Heart right ventricle (tissue), 16 donors: ENCODE measurements at regions not wholly inside any gene's neighbourhood (a gene's known extent, or its start where the extent isn't known, plus 50 kb on each side); places are given as distances from the start of the nearest gene placed in this dataset.

Experiments
- ATAC-seq, 8 donors: fragments of 200-7000 bp; cut with Tn5 transposase; one replicate each; pipeline ENCODE4 v1.9.1; 2020; ENCODE audit warnings: mild to moderate bottlenecking in 8 of 8, moderate library complexity in 8 of 8, moderate number of reproducible peaks in 1 of 8
- DNase-seq, 2 donors: peaks; one replicate each; pipeline ENCODE4 v3.0.0-alpha.2; 2020
- H3K27ac ChIP-seq, 10 donors: fragments of 200-600 bp; sonication (generic) in 2 of 10; one replicate each; pipeline versions ENCODE4 v1.5.0 to v1.8.0; 2020 to 2022; ENCODE audit warnings: mild to moderate bottlenecking in 3 of 10
- H3K27me3 ChIP-seq, 7 donors: fragments of 200-600 bp; one replicate each; pipeline ENCODE4 v1.8.0; 2021 to 2022; ENCODE audit warnings: mild to moderate bottlenecking in 2 of 7
- H3K36me3 ChIP-seq, 9 donors: fragments of 200-600 bp; sonication (generic) in 1 of 9; one replicate each; pipeline versions ENCODE4 v1.5.0 to v1.8.0; 2020 to 2022; ENCODE audit warnings: mild to moderate bottlenecking in 2 of 9
- H3K4me1 ChIP-seq, 9 donors: fragments of 200-600 bp; sonication (generic) in 1 of 9; one replicate each; pipeline versions ENCODE4 v1.5.0 to v1.8.0; 2020 to 2022; ENCODE audit warnings: mild to moderate bottlenecking in 4 of 9
- H3K4me3 ChIP-seq, 10 donors: fragments of 200-600 bp; sonication (generic) in 2 of 10; one replicate each; pipeline versions ENCODE4 v1.5.0 to v1.8.0; 2020 to 2022; ENCODE audit warnings: mild to moderate bottlenecking in 7 of 10, moderate library complexity in 2 of 10
- H3K9me3 ChIP-seq, 11 donors: fragments of 200-600 bp in 10 of 11; sonication (generic) in 2 of 11; one replicate each; pipeline versions ENCODE4 v1.5.0 to v1.8.0; 2013 to 2022; ENCODE audit warnings: mild to moderate bottlenecking in 2 of 11, control low read depth in 1 of 11, moderate library complexity in 1 of 11
- WGBS, 2 donors: extraction: QIAGEN DNeasy Blood & Tissue Kit; methylation state at CpG; one replicate each; pipeline ENCODE4 v1.1.7; 2013; ENCODE audit warnings: inconsistent platforms in 1 of 2; 5-methylcytosine and 5-hydroxymethylcytosine counted together
- intact Hi-C, 10 donors: fragments of 100-400 bp; cut with DNase I; formaldehyde crosslinking; loops; one replicate each; pipeline versions ENCODE4 v1.11.1 to v1.14.2; 2022
- TF ChIP-seq, protein P1 (sequence below), 9 donors: fragments of 200-600 bp; sonication (generic) in 2 of 9; IDR thresholded peaks; one replicate each; pipeline versions ENCODE4 v1.5.0 to v1.8.0; 2021 to 2022; ENCODE audit warnings: antibody characterized with exemption in 9 of 9, mild to moderate bottlenecking in 5 of 9, moderate library complexity in 1 of 9
- donor health status: Arrhythmogenic right ventricular cardiomyopathy.
- donor health status: ischemic (EF 13 %, LVEDD 7.1; RV severe dilation, severe dysfunction).
- donor health status: healthy with polysubstance abuse.
- donor health status: DM: no; HTN: yes; CAD: no.
- donor health status: DM: no; HTN: no; CAD: no.
- donor health status: ischemic (EF 25% LVEDD 6.9; RV normal size, moderate dysfunction).
- donor health status: ischemic (EF 25% LVEDD 5.7; RV mildly dilated, moderate dysfunction).
- donor health status: healthy.
- donor health status: DM: yes; HTN: yes; CAD: no.
- donor health status: Ischemic cardiomyopathy.
- donor health status: ischemic (EF 35%, LVEDD 5.7; RV mildly dilated, moderate dysfunction).
- donor health status: nonischemic (EF 11% LVEDD 7.7; RV severe dilation, severe dysfunction).
- donor health status: DM: yes; HTN: yes; CAD: no.
- donor health status: PGD.
- donor health status: ischemic (EF 29% LVEDD 5.4; RV normal size, mild dysfunction).
- donor health status: nonischemic (EF 23%, LVEDD 6.1; RV moderate dilation, normal function).

DNA sequence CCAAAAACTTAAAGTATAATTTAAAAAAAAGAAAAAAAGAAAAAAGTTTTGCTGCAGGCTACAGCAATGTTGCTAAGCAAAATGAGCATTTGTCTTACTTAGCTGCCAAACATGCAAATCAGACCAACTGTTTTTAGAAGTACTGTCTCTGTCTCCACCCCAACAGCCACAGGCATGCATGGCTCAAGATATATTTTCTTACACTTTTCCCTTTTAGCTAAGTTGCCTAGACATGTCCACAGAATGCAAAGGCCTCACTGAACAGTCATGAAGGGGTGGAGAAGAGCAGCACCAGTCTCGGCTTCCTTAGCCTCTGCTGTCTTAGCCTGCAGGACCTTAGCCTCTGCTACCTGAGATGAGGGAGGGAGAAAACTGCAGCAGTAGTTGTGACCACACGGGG, 128.0 kb upstream of the EIF1AY start:
- H3K27ac ChIP-seq = no peak overlapping the region
- no peak overlapping the region for H3K4me3 ChIP-seq
- no peak for DNase-seq
- TF ChIP-seq, protein P1, sequence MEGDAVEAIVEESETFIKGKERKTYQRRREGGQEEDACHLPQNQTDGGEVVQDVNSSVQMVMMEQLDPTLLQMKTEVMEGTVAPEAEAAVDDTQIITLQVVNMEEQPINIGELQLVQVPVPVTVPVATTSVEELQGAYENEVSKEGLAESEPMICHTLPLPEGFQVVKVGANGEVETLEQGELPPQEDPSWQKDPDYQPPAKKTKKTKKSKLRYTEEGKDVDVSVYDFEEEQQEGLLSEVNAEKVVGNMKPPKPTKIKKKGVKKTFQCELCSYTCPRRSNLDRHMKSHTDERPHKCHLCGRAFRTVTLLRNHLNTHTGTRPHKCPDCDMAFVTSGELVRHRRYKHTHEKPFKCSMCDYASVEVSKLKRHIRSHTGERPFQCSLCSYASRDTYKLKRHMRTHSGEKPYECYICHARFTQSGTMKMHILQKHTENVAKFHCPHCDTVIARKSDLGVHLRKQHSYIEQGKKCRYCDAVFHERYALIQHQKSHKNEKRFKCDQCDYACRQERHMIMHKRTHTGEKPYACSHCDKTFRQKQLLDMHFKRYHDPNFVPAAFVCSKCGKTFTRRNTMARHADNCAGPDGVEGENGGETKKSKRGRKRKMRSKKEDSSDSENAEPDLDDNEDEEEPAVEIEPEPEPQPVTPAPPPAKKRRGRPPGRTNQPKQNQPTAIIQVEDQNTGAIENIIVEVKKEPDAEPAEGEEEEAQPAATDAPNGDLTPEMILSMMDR (IDR thresholded peaks at IDR 0.05) = no peak
- H3K27me3 ChIP-seq = no peaks in the 10 kb centered on the region
- no peaks in the 10 kb centered on the region for H3K9me3 ChIP-seq
- H3K36me3 ChIP-seq = no peaks in the 10 kb centered on the region
- WGBS, 2 donors = 60 to 68% methylated on average over 2 of the region's 2 CpGs
- no peak for ATAC-seq
- intact Hi-C loops = no loop called here
- H3K4me1 ChIP-seq = no peaks in the 10 kb centered on the region

DNA sequence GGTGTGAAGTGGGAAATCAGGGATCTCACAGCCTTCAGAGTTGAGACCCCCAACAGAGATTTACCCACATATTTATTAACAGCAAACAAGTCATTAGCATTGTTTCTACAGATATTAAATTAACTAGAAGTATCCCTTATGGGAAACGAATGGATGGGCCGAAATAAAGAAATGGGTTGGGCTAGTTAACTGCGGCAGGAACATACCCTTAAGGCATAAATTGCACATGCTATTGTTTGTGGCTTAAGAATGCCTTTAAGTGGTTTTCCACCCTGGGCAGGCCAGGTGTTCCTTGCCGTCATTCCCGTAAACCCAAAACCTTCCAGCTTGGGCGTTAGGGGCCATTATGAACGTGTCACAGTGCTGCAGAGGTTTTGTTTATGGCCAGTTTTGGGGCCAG, 126.3 kb upstream of the EIF1AY start:
- TF ChIP-seq, protein P1 (IDR thresholded peaks at IDR 0.05) = no peak
- intact Hi-C loops = no loop called here
- Histone ChIP-seq H3K36me3 (no peaks in the 10 kb centered on the region), H3K4me1 (no peaks in the 10 kb centered on the region), H3K9me3 (no peaks in the 10 kb centered on the region), H3K27me3 (no peaks in the 10 kb centered on the region), H3K4me3 (no peak overlapping the region), H3K27ac (no peak overlapping the region)
- WGBS, 2 donors = 91 to 92% methylated on average over 7 of the region's 7 CpGs
- ATAC-seq (no peak), DNase-seq (no peak)

DNA sequence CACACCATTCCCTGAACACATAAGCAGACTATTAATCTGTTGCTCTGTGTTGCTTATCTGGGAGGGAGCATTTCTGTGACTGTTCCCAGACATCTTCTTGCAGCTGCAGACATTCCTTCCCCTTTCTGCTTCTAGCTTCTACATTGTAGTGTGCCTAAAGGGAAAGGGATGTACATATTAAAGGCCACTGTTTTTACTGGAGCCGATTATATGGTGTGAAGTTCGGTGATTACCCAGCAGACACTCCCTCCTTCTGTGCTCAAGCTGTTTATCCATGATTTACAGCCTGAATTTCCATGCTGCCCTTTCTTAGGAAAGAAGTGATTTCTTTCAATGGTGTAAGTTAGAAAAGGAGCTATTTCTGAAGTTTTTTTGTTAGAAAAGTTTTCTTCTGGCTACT, 105.4 kb upstream of the EIF1AY start:
- DNase-seq (no peak), ATAC-seq (no peak)
- Histone ChIP-seq H3K9me3 (no peaks in the 10 kb centered on the region), H3K4me3 (no peak overlapping the region), H3K36me3 (no peaks in the 10 kb centered on the region), H3K27ac (no peak overlapping the region), H3K4me1 (peaks cover 0 to 16% (median 0%) of the 10 kb centered on the region in 9 donors), H3K27me3 (no peaks in the 10 kb centered on the region)
- WGBS, 2 donors = 41 to 42% methylated on average over 2 of the region's 2 CpGs
- TF ChIP-seq, protein P1 (IDR thresholded peaks at IDR 0.05) = no peak
- intact Hi-C loops = no loop called here

DNA sequence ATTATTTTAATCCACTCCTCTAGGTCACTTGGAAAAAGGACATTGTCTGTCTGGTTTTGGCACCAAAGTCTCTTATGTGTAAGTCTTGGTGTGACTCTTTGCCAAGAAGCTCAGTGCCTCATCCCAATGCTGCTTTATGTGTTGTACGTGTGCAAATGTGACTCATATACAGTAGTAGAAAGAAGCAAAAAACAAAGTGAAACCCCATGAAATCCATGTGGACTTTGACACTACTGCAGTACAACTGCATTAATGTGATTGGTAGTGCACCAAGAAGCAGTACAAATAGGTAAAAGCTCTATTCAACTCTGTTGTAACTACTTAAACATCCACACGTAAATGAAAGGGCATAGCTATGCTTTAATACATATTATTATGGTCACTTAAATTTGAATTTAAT, 59.6 kb upstream of the EIF1AY start:
- Histone ChIP-seq H3K27ac (no peak overlapping the region), H3K36me3 (peaks cover 0 to 21% (median 0%) of the 10 kb centered on the region in 9 donors), H3K4me1 (no peaks in the 10 kb centered on the region), H3K27me3 (no peaks in the 10 kb centered on the region), H3K9me3 (no peaks in the 10 kb centered on the region), H3K4me3 (no peak overlapping the region)
- TF ChIP-seq, protein P1 (IDR thresholded peaks at IDR 0.05) = no peak
- 81 to 86% methylated on average over 2 of the region's 2 CpGs for WGBS, 2 donors
- ATAC-seq = no peak
- no peak for DNase-seq
- intact Hi-C loops = loop anchor here in 1 of 10 donors (10.0 kb wide), 1 partner anchor 51 kb away; no protein-coding TSS in a partner anchor
